ENCODE measurements at regions not wholly inside any gene's neighbourhood (a gene's known extent, or its start where the extent isn't known, plus 50 kb on each side); places are given as distances from the start of the nearest gene placed in this dataset.

GRCh38 chr4:53855581-53856250, 208.7 kb downstream of the CHIC2 start:
- FAIRE-seq (no peak), DNase-seq (ENCODE audit: insufficient read length, low spot score) (no peak)
- TF ChIP-seq, protein P1, sequence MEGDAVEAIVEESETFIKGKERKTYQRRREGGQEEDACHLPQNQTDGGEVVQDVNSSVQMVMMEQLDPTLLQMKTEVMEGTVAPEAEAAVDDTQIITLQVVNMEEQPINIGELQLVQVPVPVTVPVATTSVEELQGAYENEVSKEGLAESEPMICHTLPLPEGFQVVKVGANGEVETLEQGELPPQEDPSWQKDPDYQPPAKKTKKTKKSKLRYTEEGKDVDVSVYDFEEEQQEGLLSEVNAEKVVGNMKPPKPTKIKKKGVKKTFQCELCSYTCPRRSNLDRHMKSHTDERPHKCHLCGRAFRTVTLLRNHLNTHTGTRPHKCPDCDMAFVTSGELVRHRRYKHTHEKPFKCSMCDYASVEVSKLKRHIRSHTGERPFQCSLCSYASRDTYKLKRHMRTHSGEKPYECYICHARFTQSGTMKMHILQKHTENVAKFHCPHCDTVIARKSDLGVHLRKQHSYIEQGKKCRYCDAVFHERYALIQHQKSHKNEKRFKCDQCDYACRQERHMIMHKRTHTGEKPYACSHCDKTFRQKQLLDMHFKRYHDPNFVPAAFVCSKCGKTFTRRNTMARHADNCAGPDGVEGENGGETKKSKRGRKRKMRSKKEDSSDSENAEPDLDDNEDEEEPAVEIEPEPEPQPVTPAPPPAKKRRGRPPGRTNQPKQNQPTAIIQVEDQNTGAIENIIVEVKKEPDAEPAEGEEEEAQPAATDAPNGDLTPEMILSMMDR (IDR thresholded peaks at IDR 0.05; ENCODE audit: insufficient read depth, missing control alignments) = no peak

- DNase-seq (ENCODE audit: insufficient read length, low spot score) (no peak), FAIRE-seq (no peak)
- TF ChIP-seq, protein P1 (IDR thresholded peaks at IDR 0.05; ENCODE audit: insufficient read depth, missing control alignments) = no peak
Observed at GRCh38 chr4:53854991-53855568, 209.3 kb downstream of the CHIC2 start.

GRCh38 chr4:53852343-53852742, 212.1 kb downstream of the CHIC2 start:
- FAIRE-seq (no peak), DNase-seq (ENCODE audit: insufficient read length, low spot score) (no peak)
- TF ChIP-seq, protein P1 (IDR thresholded peaks at IDR 0.05; ENCODE audit: insufficient read depth, missing control alignments) = no peak

DNA sequence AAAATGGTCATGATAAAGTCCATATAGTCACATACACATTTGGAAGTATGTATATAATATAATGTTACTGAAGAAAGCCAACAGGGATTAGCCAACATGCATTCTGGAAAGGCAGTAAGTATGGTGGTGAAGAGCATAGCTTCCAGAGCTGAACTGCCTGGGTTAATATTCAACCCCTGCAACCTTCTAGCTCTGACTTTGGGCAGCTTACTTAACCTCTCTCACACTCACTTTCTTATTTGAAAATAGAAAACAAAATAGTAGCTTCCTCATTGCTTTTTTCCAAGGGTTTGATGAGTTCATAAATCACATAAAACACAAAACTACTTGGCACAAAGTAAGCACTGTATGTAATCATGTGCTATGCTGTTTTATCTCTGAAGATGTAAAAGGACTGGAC, 216.4 kb downstream of the CHIC2 start:
- TF ChIP-seq, protein P1 (IDR thresholded peaks at IDR 0.05; ENCODE audit: insufficient read depth, missing control alignments) = no peak
- FAIRE-seq (no peak), DNase-seq (ENCODE audit: insufficient read length, low spot score) (no peak)

DNA sequence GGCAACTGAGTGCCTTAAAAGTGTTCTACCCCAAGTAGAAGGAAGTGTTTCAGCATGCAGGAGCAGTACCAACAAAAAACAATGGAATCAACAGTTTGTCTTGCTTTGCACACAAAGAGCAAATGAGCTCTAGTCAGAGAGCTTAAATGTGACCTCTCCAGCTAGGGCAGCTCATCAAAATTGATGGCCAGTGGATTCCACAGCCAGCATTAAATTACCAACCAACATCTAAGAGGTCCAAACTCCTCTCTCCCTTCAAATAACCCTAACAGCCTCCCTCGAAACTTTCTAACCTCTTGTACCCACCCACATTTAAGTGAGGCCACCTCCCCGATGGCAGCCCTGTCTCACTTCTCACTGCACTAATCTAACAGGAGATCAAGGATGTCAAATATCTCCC, 219.9 kb downstream of the CHIC2 start:
- TF ChIP-seq, protein P1 (IDR thresholded peaks at IDR 0.05; ENCODE audit: insufficient read depth, missing control alignments) = no peak
- DNase-seq (ENCODE audit: insufficient read length, low spot score) (no peak), FAIRE-seq (no peak)

DNA sequence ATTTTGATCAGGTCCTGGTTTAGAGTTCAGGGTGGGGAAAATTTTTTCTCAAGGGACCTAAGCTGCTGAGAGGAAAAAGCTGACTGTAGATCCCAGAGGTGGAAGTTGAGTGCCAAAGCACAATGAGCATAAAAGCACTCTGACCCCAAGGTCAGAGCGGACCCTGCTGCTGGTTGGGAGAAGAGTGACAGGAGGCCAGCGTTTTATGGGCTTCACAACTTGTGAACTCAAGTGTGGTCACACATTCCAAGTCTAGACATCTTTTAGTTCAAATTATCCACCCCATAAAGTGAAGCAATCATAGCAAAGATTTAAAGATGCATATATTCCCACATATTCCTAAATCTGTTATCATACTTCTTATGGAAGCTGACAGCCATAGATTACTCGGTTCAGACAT, 220.3 kb downstream of the CHIC2 start:
- DNase-seq (ENCODE audit: insufficient read length, low spot score) (no peak), FAIRE-seq (no peak)
- TF ChIP-seq, protein P1 (IDR thresholded peaks at IDR 0.05; ENCODE audit: insufficient read depth, missing control alignments) = no peak

- FAIRE-seq = no peak
- no peak for DNase-seq (ENCODE audit: insufficient read length, low spot score)
- TF ChIP-seq, protein P1 (IDR thresholded peaks at IDR 0.05; ENCODE audit: insufficient read depth, missing control alignments) = no peak
Observed at GRCh38 chr4:53841711-53842110, 222.7 kb downstream of the CHIC2 start.

Data from D721Med (cell line).